ENCODE measurements at regions not wholly inside any gene's neighbourhood (a gene's known extent, or its start where the extent isn't known, plus 50 kb on each side); places are given as distances from the start of the nearest gene placed in this dataset. TPM values are rescaled to one million over a fixed set of nuclear protein-coding genes. Genes with fewer than 3 reads are reported as not detected.
A peak's percentile ranks its signal among the peaks of the same experiment; 100 is the strongest.

DNA sequence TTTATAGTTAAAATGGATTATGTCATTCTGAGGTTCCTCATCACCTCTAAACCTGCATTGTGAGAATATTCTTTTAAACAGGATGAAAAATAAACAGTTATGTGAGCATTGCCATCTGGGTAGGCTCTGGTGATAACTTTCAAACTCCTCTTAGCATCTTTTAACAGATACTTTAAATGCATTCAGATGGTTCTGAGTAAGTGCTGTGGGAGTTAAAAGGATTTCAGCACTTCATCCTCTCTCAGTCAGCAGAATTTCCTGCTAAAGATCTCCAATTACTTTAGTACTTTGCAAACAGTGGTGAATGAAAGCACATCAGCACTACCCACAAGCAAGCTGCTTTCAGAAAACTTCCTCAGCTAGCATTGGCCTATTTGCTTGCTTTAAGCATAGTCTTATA, 59.3 kb upstream of the TMTC1 start:
- H3K27me3 ChIP-seq, result no peaks in the 10 kb centered on the region
- DNase-seq (ENCODE audit: low spot score), result no peak
- H3K4me1 ChIP-seq (ENCODE audit: insufficient read depth), result no peaks in the 10 kb centered on the region
- no peaks in the 10 kb centered on the region for H3K79me2 ChIP-seq
- no peak for TF ChIP-seq EZH2 (IDR thresholded peaks at IDR 0.05; ENCODE audit: borderline replicate concordance)
- TF ChIP-seq, protein P1, sequence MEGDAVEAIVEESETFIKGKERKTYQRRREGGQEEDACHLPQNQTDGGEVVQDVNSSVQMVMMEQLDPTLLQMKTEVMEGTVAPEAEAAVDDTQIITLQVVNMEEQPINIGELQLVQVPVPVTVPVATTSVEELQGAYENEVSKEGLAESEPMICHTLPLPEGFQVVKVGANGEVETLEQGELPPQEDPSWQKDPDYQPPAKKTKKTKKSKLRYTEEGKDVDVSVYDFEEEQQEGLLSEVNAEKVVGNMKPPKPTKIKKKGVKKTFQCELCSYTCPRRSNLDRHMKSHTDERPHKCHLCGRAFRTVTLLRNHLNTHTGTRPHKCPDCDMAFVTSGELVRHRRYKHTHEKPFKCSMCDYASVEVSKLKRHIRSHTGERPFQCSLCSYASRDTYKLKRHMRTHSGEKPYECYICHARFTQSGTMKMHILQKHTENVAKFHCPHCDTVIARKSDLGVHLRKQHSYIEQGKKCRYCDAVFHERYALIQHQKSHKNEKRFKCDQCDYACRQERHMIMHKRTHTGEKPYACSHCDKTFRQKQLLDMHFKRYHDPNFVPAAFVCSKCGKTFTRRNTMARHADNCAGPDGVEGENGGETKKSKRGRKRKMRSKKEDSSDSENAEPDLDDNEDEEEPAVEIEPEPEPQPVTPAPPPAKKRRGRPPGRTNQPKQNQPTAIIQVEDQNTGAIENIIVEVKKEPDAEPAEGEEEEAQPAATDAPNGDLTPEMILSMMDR (IDR thresholded peaks at IDR 0.05; ENCODE audit: poor library complexity), result no peak
- no peaks in the 10 kb centered on the region for H3K36me3 ChIP-seq (replicated peaks; ENCODE audit: insufficient read depth, low read depth)
- no peak overlapping the region for H2AFZ ChIP-seq
- no peak overlapping the region for H3K4me3 ChIP-seq
- peak overlapping the region; percentile 43 for H3K27ac ChIP-seq
- H3K9me2 ChIP-seq (replicated peaks; ENCODE audit: insufficient read depth), result no peaks in the 10 kb centered on the region
- no peaks in the 10 kb centered on the region for H3K9me3 ChIP-seq (ENCODE audit: low read depth)
- H4K20me1 ChIP-seq (ENCODE audit: insufficient read depth, poor library complexity, severe bottlenecking), result no peaks in the 10 kb centered on the region
- no peak overlapping the region for H3K4me2 ChIP-seq

DNA sequence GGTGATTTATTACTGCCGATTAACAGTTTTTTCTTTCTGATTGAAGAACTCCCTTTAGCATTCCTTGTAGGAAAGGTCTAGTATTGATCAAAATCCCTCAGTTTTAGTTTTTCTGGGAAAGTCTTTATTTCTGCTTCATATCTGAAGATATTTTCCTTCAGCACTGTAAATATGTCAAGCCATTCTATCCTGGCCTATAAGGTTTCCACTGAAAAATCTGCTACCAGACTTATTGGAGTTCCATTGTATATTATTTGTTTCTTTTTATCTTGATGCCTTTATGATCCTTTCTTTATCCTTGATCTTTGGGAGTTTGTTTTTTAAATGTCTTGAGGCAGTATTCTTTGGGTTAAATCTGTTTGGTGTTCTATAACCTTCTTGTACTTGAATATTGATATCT, 55.0 kb upstream of the TMTC1 start:
- H3K4me2 ChIP-seq, result no peak overlapping the region
- H4K20me1 ChIP-seq (ENCODE audit: insufficient read depth, poor library complexity, severe bottlenecking), result no peaks in the 10 kb centered on the region
- TF ChIP-seq EZH2phosphoT487 (IDR thresholded peaks at IDR 0.05; ENCODE audit: low read depth, severe bottlenecking, unreplicated experiment) (no peak), EZH2 (IDR thresholded peaks at IDR 0.05; ENCODE audit: borderline replicate concordance) (no peak)
- TF ChIP-seq, protein P1 (IDR thresholded peaks at IDR 0.05; ENCODE audit: poor library complexity), result no peak
- H2AFZ ChIP-seq, result no peak overlapping the region
- no peaks in the 10 kb centered on the region for H3K79me2 ChIP-seq
- 88% methylated on average over 1 of the region's 1 CpG for WGBS (ENCODE audit: low lambda C conversion rate, missing lambda C conversion rate)
- no peak for DNase-seq (ENCODE audit: low spot score)
- no peaks in the 10 kb centered on the region for H3K9me2 ChIP-seq (replicated peaks; ENCODE audit: insufficient read depth)
- no peak overlapping the region for H3K4me3 ChIP-seq
- H3K9me3 ChIP-seq (ENCODE audit: low read depth), result no peaks in the 10 kb centered on the region
- H3K27me3 ChIP-seq, result no peaks in the 10 kb centered on the region
- H3K36me3 ChIP-seq (replicated peaks; ENCODE audit: insufficient read depth, low read depth), result no peaks in the 10 kb centered on the region
- no peak overlapping the region for H3K27ac ChIP-seq
- H3K4me1 ChIP-seq (ENCODE audit: insufficient read depth), result no peaks in the 10 kb centered on the region

Small RNAs in the stretch of these regions (small RNA-seq; reads per million reads assigned to genes)
- gene AC023511.2 (not detected), gene RNA5SP356 (0.40 reads per million, percentile 26 among the genes with 10 or more reads in this experiment)
